ENCODE measurements at regions not wholly inside any gene's neighbourhood (a gene's known extent, or its start where the extent isn't known, plus 50 kb on each side); places are given as distances from the start of the nearest gene placed in this dataset.

- Mint-ChIP-seq H3K27ac (no peak overlapping the region), H3K9me3 (peaks cover 0 to 10% (median 2%) of the 10 kb centered on the region in 7 donors), H3K4me1 (no peaks in the 10 kb centered on the region), H3K4me3 (no peak overlapping the region), H3K36me3 (no peaks in the 10 kb centered on the region), H3K27me3 (ENCODE audit: low read depth in 3 of 3) (no peaks in the 10 kb centered on the region)
- Histone ChIP-seq H2AFZ (ENCODE audit: insufficient read depth, low read depth, low read length, poor library complexity, severe bottlenecking) (no peak overlapping the region), H3K9ac (ENCODE audit: insufficient read depth, low read length, poor library complexity, severe bottlenecking) (no peak overlapping the region), H3K4me3 (replicated peaks in 1 of 3; ENCODE audit: low read depth in 2 of 3, low read length in 3 of 3) (no peak overlapping the region), H3K79me2 (ENCODE audit: insufficient read depth, low read length) (no peaks in the 10 kb centered on the region), H4K20me1 (ENCODE audit: insufficient read depth, low read length) (no peaks in the 10 kb centered on the region), H3K27me3 (ENCODE audit: control insufficient read depth in 2 of 2, insufficient read depth in 2 of 2, low read length in 2 of 2) (no peaks in the 10 kb centered on the region), H3K27ac (ENCODE audit: low read depth in 1 of 2, low read length in 2 of 2) (no peak overlapping the region), H3K4me1 (ENCODE audit: control insufficient read depth in 1 of 2, insufficient read depth in 2 of 2, low read length in 2 of 2) (no peaks in the 10 kb centered on the region), H3K36me3 (replicated peaks in 1 of 2; ENCODE audit: control insufficient read depth in 1 of 2, insufficient read depth in 2 of 2, low read length in 2 of 2) (no peaks in the 10 kb centered on the region), H3K4me2 (replicated peaks; ENCODE audit: extremely low read depth, low read length, poor library complexity, severe bottlenecking) (no peak overlapping the region), H3K9me3 (replicated peaks in 1 of 2; ENCODE audit: control insufficient read depth in 1 of 2, insufficient read depth in 1 of 2, low read length in 2 of 2) (peaks cover 0 to 4% of the 10 kb centered on the region in 2 donors)
- intact Hi-C loops (cut with micrococcal nuclease): no loop called here
- DNase-seq: no peak
- no CpG with 5 or more reads among the region's 3 CpGs for WGBS (ENCODE audit: insufficient coverage)
- no peak for TF ChIP-seq CTCF (IDR thresholded peaks at IDR 0.05)
Observed at GRCh38 chr4:33658971-33659370, 2585.3 kb downstream of the ARAP2 start.

- Histone ChIP-seq H3K27ac (ENCODE audit: low read depth in 1 of 2, low read length in 2 of 2) (no peak overlapping the region), H3K4me3 (replicated peaks in 1 of 3; ENCODE audit: low read depth in 2 of 3, low read length in 3 of 3) (no peak overlapping the region), H3K9me3 (replicated peaks in 1 of 2; ENCODE audit: control insufficient read depth in 1 of 2, insufficient read depth in 1 of 2, low read length in 2 of 2) (peaks cover 0 to 4% of the 10 kb centered on the region in 2 donors), H3K4me1 (ENCODE audit: control insufficient read depth in 1 of 2, insufficient read depth in 2 of 2, low read length in 2 of 2) (no peaks in the 10 kb centered on the region), H3K79me2 (ENCODE audit: insufficient read depth, low read length) (no peaks in the 10 kb centered on the region), H3K36me3 (replicated peaks in 1 of 2; ENCODE audit: control insufficient read depth in 1 of 2, insufficient read depth in 2 of 2, low read length in 2 of 2) (no peaks in the 10 kb centered on the region), H3K9ac (ENCODE audit: insufficient read depth, low read length, poor library complexity, severe bottlenecking) (no peak overlapping the region), H4K20me1 (ENCODE audit: insufficient read depth, low read length) (no peaks in the 10 kb centered on the region), H3K4me2 (replicated peaks; ENCODE audit: extremely low read depth, low read length, poor library complexity, severe bottlenecking) (no peak overlapping the region), H2AFZ (ENCODE audit: insufficient read depth, low read depth, low read length, poor library complexity, severe bottlenecking) (no peak overlapping the region), H3K27me3 (ENCODE audit: control insufficient read depth in 2 of 2, insufficient read depth in 2 of 2, low read length in 2 of 2) (no peaks in the 10 kb centered on the region)
- H3K9me3 Mint-ChIP-seq: peaks cover 0 to 11% (median 6%) of the 10 kb centered on the region in 7 donors
- no peak for TF ChIP-seq CTCF (IDR thresholded peaks at IDR 0.05)
- H3K36me3 Mint-ChIP-seq: no peaks in the 10 kb centered on the region
- H3K4me3 Mint-ChIP-seq: no peak overlapping the region
- no peak for DNase-seq
- intact Hi-C loops (cut with micrococcal nuclease): no loop called here
- H3K27ac Mint-ChIP-seq: no peak overlapping the region
- H3K4me1 Mint-ChIP-seq: no peaks in the 10 kb centered on the region
- no peaks in the 10 kb centered on the region for H3K27me3 Mint-ChIP-seq (ENCODE audit: low read depth in 3 of 3)
Observed at GRCh38 chr4:33661636-33662035, 2582.7 kb downstream of the ARAP2 start.
